GM19240 (cell line): ENCODE measurements at regions not wholly inside any gene's neighbourhood (a gene's known extent, or its start where the extent isn't known, plus 50 kb on each side); places are given as distances from the start of the nearest gene placed in this dataset.
"Not testable (repeated sequence)": the region's sequence is repeated elsewhere in the genome, so short reads cannot be mapped to it uniquely, and the experiment has no call there.

Experiments used
- DNase-seq: peaks from one replicate; pipeline ENCODE4 v3.0.0; 2011; ENCODE audit warnings: low spot score; ENCODE audit not compliant: insufficient read length

DNA sequence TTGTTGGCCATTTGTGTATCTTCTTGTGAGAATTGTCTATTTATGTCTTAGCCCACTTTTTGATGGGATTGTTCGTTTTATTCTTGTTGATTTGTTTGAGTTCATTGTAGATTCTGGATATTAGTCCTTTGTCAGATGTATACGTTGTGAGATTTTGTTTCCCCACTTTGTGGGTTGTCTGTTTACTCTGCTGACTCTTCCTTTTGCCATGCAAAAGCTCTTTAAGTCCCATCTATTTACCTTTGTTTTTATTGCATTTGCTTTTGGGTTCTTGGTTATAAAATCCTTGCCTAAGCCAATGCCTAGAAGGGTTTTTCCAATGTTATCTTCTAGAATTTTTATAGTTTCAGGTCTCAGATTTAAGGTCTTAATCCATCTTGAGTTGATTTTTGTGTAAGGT, 193.1 kb upstream of the STAC start:
- not testable (repeated sequence) for DNase-seq

DNA sequence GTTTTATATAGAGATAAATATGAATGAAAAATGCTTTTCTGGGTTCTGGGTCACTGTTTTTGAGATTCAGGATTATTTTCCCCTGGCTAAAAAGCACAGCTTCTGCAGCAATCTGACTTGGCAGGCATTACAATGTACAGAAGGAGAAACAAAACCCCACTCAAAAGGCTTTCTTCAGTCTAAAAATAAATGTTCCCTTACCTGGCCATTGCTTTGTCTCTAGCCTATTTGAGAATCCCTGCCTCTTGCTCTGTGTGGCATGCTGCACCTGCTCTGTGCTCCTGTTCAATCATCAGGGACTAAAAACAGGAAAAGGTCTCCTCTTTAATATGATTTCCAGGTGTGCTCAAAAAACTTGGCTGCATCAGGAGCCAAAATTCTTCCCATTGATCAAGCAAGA, 187.4 kb upstream of the STAC start:
- DNase-seq: no peak

DNA sequence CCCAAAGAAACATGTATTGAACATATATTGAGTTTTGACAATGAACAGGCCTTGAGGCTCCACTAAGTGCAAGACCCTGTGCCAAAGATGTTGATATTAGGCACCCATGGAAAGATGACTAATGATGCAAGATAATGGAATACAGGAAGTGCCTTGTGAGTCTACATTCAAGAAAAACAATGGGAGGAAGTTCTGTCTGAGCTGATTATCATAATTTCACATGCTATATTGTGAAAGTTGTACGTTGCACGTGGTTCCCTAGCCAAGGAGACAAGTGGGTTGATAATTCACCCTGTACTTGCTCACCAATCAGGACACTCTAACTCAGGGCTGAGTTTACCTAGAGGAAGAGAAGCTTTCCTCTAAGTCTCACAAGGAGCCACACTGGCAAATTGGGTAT, 186.9 kb upstream of the STAC start:
- no peak for DNase-seq

DNA sequence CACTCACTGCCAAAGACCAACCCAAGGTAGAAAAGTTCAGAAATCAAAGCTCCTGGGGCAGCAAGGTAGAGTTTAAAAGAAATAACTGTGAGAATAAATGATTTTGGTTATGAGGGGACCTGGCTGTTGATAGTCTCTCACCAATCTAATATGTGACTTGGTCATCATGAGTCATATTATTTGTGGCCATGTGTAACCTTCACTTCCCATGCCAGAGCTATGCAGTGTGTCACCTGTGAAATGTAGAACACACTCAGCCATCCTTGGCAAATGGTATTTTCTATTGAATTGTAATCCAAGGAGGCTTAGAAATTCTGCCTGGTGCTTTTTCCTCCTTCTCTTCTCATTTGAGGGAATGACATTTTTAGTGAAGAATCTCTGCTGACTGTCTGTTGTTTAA, 184.2 kb upstream of the STAC start:
- no peak for DNase-seq

DNA sequence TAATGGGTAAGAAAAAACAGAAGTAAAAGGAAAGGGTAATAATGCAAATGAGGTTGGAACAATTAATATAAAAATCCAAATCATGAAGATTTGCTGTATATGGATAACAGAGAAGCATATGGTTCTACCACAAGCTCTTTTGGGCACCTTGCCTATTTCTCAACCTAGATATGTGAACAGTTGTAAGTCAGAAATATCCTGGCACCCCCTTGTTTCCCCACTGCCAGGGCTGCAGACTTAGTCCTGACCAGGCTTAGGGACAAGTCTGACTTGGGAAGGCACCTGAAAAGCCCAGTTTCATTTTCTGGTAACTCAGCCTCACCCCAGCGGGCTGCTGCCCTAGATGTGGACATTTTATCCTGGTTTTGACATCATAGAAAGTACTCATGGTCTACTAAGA, 183.2 kb upstream of the STAC start:
- DNase-seq: no peak

DNA sequence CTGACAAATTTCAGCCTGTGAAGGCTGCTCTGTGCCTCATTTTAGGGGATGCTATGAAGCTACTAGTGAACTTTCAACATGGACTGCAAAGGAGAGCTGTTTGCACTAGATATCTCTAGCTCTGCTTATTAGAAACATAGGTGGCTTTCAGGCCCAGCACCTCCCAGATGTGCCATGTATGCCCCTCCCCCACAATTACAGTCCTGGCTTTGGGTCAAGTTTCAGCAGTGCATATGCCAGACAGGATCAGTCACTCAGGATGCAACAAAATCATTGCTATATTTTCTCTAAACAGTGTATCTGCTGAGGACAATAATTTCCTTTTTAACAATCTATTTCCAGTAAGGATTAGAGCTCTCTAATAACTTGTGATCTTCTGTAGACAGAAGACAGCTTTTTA, 178.8 kb upstream of the STAC start:
- no peak for DNase-seq

DNA sequence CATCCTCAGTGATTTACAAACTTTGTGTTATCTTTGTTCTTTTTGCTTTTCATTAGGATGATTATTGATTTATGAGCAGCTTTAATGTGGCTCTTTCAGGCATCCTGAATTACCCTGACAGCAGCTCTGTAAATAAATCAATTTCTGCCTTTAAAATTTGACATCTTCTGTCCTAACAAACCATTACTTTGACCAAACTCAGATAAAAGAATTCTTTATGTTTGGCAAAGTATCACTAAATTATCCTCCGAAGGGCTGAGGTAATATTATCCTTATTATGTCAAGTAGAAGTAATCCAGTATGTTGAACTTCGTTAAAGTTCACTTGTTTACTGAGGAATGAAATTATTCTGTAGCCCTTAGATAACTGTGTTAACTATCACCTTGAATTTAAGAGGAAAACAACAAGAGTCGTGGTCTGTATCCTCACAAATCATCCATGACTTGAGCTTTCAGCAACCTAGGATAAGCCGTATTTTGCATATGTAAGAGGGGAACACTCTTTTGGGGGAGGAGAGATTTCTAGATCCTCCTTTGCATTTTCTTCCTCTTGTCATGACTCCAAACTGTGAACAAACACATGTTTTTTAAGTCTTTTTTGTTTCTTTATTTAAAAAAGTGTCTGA, 173.2 kb upstream of the STAC start:
- no peak for DNase-seq

DNA sequence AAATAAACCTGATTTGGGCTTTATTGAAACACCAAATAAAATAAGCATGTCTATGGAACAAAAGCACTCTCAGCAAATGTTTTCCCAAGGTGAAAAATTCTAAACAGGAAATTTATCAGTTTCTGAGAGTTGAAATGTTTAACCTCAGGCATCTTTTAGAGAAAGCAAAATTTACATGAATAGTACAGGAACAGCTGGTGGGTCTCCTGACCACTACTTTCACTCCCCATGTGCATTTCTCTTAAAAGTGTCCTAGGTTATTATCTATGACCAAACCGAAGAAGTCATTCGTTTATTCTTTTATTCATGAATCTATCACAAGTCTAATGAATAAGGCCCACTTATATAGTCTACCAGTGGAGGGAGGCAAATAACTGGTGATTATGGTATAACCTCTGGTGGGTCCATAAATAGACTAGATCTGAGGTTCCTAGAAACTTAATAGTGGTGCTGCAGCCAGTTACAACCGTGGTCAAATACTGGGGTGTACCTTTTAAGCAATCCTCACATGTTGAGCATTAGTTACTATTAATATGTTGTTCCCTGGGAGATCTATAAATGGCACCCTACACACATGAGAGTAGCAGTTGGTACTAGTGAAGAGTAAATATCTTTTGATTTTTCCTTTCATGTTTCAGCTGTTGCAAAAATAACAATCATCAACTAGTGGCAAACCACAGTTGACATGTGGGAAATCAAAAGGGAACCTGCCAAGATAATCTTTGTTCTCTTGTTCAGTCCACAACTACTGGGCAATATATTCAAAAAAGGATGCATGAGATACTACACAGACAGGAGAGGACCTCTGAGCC, 169.3 kb upstream of the STAC start:
- DNase-seq: no peak

DNA sequence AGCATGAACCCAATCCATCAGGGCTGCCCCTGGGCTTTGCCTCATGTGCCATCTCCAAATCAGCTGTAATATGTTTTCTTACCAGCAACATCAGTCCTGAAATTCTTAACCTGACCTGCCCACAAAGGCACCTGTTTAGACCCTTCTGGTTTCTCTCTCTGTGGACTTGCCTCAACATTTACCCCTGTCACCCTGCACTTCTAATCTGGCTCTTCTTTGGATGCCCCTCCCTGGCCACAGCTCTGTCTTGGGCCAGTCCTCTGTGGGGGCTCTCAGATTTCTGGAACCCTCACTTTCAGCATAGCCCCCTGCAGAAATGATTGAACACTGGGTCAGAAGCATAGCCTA, 168.7 kb upstream of the STAC start:
- DNase-seq: no peak

DNA sequence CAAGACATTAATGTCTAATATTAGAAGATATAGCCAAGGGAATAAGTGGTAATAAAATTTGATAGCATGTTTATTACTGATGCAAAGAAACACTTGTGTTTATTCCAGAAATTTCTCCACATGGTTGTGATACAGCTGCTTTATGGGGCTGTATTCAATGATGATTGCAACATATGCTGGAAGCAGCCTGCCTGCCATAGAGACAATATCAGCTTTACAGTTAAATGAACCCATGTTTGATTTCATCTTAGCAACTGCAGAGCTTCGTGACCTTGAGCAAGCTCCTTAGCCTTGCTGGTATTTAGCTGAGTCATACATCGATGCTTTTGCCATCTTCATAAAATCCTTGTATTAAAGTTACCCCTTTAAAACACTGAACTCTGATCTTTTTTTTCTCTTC, 168.1 kb upstream of the STAC start:
- DNase-seq: no peak

DNA sequence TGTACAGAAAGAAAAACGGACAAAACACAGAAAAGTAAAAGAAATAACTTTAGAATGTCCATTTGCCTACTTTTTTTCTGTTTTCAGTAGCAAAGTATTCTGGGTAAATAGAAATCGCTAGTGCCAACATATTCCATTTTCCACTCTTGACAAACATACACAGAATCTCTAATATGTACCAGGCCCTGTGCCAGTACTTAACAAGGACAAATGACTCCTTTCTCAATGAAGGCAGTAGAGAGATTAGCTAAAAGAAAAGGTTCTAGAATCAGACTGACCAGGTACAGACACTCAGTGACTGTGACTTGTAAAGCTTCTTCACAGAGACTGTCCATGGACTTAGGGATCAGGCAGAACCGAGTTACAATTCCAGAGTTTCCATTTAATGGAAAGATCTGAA, 165.8 kb upstream of the STAC start:
- no peak for DNase-seq

DNA sequence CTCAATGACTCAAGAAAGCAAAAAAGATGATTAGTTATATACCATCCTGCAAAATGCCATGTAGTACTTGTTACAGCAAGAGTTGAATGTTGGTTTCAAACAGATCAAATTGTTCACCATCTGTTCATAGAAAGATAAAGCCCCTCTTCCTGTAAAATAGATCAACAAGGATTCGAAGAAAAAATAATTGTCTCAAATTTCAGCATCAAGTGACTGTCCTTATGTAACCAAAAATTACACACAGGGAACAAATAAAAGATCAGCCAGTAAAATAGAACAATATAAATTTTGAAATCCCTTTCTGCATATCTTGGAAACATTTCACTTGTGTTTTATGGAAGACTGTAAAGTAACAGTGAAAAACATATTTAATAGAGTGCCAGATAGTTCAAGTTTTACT, 165.1 kb upstream of the STAC start:
- no peak for DNase-seq

DNA sequence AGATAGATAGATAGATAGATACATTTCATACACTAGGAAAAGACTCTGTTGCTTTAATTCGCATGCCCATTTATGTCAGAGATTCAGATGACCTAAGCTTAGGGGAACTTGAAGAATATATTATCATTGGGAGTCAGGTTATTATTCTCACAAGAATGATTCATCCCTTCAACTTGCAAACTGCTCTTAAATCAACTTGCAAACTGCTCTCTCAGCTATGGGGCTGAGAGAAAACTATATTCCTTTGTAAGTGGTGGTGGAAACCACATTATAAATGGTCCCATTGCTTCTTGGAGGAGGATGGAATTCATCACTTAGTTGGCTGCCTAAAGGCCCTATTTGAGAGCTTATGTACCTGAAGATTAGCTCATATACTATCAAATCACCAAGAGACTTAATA, 160.9 kb upstream of the STAC start:
- DNase-seq: no peak

DNA sequence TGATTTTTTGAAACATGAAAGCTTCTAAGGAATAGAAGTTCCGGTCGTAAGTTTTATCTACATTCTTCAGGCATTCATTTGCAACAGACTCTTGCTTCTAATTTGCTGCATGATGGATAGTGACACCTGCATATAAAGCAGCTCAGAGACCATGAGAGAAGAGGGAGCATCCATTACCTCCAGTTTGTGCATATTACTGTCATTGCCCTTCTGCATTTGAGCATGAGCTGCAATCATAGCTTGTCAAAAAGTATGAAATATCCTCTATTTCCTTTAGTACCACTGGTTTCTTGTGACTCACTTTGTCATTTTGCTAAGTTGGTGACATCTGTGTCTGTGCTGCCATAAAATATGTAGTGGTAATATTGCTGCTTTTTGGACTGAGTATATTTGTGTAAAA, 160.1 kb upstream of the STAC start:
- no peak for DNase-seq

DNA sequence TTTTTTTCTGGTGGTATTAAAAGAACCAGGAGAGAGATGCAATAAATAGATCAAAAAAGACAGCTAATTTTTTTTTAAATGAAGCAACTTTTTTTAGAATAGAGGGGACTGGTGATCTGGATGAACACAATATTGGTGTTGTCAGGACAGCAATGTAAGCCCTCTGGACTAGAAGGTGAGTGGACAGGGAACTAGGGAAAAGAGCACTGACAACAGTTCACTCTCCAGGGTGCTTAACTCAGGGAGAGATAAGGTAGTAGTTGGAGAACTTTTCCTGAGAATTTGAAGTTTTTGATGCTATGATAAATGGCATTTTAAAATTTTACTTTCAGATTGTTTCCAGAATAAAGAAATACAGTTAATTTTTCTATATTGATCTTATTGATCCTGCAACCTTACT, 158.3 kb upstream of the STAC start:
- no peak for DNase-seq

DNA sequence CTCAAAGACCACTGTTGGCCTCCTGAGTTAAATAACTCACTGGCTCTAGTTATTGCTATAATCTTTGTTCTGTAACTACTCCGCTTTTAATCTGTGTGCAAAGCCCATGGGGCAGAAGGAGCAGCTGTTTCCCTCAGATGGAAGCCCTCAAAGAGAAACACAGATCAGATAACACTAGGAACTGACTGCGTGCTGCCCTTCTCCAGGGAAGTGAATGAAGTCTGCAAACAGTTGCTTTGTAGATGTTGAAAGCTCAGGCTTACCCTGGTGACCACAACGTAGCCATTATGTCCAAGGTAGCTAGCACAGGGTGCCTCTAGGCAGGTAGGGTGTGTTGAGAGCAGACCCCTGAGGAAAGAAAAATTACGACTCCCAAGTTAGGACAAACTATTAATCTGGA, 152.3 kb upstream of the STAC start:
- no peak for DNase-seq

DNA sequence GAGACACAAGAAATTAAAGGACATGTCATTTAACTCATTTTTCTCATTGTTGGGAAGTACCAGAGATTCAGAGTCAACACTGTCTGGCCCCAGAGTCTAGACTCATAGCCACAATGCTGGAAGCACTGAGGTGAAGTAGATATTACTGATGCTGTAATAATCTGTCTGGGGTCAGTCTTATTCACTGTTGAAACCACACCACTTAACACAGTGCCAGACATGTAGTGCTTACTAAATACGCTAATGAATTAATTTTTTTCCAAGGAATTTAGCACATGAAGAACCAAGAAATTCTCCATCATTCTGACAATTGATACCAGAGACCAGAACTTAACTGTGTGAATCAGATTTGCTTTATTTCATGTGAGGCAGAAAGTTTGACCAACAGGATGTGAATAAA, 150.8 kb upstream of the STAC start:
- DNase-seq: no peak

DNA sequence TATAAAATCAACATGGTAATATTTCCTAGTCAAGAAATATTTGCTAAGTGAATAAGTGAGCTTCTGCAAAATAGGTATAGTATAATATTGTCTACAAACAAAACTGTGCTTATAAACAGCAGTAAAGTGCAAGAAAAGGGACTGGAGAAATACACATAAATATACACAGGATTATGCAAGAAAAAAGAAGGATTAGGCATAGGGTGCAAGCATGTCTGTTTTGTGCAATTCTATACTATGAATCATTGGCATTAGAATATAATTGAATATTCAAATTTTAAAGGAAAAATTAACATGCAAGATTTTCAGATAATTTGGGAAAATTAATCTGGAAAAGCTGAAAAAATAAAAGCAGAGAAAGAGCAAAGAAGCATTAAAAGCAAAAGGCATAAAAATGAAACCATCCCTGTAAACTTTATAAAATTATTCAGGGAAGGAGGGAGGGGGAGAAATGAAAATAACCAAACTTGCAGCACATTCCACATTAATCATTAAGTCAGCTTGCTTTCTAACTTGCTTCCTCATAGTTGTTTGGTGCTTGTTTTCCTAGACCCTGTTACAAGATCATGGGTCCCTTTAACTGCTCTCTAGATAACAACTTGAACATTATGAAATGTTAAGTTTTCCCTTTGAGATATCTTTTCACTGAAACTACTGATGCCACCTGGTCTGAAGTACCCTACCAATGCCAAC, 147.4 kb upstream of the STAC start:
- no peak for DNase-seq

DNA sequence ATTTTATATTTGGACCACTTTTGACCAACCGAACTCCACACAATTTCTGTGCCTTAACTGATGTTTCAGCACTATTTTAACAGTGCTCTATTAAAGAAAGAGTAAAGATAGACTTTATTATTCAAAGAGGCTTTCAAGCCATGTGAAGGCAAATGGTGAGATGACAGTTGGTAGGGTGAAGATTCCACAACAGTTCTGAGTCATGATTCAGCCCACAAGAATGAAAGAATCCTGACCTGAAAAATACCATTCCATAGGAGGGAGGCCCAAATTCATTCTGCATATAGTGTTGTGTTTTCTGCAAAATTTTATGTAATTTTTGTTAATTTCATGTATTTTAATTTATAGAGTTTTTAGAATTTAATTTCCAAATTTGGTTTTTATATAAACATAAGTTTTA, 135.6 kb upstream of the STAC start:
- no peak for DNase-seq

DNA sequence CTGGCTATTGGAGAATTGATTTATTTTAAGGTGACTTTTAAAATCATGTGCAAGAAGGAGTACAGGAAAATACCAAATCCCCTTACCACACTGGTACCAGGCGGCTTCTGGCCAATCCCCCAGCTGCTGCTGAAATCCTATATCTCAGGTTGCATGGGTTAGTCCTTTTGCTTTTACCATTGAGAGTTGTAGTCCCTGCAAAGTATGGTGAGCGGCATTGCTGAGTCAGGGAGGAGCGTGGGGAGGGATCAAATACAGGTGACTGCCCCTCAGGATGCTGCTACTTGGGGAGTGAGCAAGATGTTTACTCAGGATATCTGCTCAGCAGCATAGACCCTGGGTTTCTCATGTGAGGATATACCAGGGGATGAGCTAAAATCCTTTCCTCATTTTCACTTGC, 131.9 kb upstream of the STAC start:
- no peak for DNase-seq

DNA sequence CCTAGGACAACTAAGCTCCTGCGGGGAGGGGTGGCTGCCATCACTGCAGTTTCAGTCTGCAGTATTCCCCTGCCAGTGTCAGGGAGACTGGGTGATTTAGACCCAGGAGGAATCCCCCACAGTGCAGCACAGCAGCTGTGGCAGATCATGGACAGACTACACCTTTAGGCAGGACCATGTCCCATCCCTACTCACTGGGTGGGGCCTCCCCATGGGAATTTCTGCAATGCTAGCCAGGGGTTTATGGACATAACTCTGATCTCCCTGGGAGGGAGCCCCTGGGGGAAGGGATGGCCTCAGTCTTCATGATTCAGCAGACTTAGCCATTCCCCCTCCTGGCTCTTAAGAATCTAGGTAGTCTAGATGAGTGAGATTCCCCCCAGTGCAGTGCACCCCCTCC, 130.1 kb upstream of the STAC start:
- DNase-seq: no peak

DNA sequence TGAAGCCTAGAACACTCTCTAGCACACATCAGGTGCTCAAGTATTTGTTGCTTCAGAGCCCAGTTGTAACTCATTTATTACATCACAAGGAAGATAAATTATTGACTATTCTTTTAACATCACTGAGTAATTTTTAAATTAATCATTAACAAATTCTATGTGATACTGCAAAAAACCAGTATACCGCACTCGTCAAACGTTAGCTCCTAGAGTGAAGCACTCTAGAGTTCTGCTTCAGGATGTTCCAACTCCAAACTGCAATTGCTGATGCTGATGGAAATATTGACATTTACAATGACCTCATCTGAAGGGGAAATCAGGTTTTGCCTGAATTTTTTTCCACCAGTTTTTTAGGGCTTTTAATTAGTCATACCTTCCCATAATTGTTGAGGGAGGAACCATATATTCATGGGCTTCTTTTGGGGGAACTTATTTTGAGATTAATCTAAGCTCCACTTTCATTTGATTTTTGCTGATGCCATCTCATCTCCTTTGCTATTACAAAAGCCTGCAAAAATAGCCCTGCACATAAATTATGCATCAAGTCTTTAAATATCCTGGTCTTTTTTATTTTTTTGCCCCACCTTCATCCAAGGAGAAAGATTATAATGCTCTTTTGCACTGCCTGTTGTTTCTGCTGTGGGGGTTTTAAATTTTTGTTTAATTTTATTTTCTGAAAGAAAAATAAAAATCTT, 123.0 kb upstream of the STAC start:
- DNase-seq: no peak
